ENCODE measurements at regions not wholly inside any gene's neighbourhood (a gene's known extent, or its start where the extent isn't known, plus 50 kb on each side); places are given as distances from the start of the nearest gene placed in this dataset.
"Not testable (repeated sequence)": the region's sequence is repeated elsewhere in the genome, so short reads cannot be mapped to it uniquely, and the experiment has no call there.

DNA sequence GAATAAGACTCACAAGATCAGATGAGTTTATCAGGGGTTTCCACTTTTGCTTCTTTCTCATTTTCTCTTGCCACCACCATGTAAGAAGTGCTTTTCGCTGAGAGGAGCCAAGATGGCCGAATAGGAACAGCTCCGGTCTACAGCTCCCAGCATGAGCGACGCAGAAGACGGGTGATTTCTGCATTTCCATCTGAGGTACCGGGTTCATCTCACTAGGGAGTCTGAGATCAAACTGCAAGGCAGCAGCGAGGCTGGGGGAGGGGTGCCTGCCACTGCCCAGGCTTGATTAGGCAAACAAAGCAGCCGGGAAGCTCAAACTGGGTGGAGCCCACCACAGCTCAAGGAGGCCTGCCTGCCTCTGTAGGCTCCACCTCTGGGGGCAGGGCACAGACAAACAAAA lies 285.1 kb downstream of the MATN1 start:
- not testable (repeated sequence) for TF ChIP-seq EP300 (IDR thresholded peaks at IDR 0.05); POLR2A (IDR thresholded peaks at IDR 0.05; ENCODE audit: low read depth)
- TF ChIP-seq, protein P1, sequence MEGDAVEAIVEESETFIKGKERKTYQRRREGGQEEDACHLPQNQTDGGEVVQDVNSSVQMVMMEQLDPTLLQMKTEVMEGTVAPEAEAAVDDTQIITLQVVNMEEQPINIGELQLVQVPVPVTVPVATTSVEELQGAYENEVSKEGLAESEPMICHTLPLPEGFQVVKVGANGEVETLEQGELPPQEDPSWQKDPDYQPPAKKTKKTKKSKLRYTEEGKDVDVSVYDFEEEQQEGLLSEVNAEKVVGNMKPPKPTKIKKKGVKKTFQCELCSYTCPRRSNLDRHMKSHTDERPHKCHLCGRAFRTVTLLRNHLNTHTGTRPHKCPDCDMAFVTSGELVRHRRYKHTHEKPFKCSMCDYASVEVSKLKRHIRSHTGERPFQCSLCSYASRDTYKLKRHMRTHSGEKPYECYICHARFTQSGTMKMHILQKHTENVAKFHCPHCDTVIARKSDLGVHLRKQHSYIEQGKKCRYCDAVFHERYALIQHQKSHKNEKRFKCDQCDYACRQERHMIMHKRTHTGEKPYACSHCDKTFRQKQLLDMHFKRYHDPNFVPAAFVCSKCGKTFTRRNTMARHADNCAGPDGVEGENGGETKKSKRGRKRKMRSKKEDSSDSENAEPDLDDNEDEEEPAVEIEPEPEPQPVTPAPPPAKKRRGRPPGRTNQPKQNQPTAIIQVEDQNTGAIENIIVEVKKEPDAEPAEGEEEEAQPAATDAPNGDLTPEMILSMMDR (IDR thresholded peaks at IDR 0.05): not testable (repeated sequence)

Data from esophagus muscularis mucosa (tissue), 4 donors.